ENCODE measurements at regions not wholly inside any gene's neighbourhood (a gene's known extent, or its start where the extent isn't known, plus 50 kb on each side); places are given as distances from the start of the nearest gene placed in this dataset.

- intact Hi-C loops (cut with DNase I) = no loop called here
- DNase-seq = no peak
- no peaks in the 10 kb centered on the region for H3K36me3 ChIP-seq
- TF ChIP-seq CTCF (IDR thresholded peaks at IDR 0.05) = no peak
- TF ChIP-seq POLR2A (IDR thresholded peaks at IDR 0.05) = no peak
- no peaks in the 10 kb centered on the region for H3K4me1 ChIP-seq
- no peak overlapping the region for H3K4me3 ChIP-seq
- H3K27me3 ChIP-seq = no peaks in the 10 kb centered on the region
- H3K27ac ChIP-seq = no peak overlapping the region
- WGBS, 2 donors = 4 to 17% methylated on average over 1 of the region's 1 CpG
- H3K9me3 ChIP-seq = no peaks in the 10 kb centered on the region
Observed at GRCh38 chr3:103624271-103624670, 1189.5 kb downstream of the ZPLD1 start.

- Histone ChIP-seq H3K9me3 (peaks cover 0 to 4% (median 0%) of the 10 kb centered on the region in 3 donors), H3K27ac (no peak overlapping the region), H3K4me3 (no peak overlapping the region), H3K4me1 (no peaks in the 10 kb centered on the region), H3K27me3 (no peaks in the 10 kb centered on the region), H3K36me3 (no peaks in the 10 kb centered on the region)
- intact Hi-C loops (cut with DNase I) = no loop called here
- no peak for TF ChIP-seq POLR2A (IDR thresholded peaks at IDR 0.05)
- no peak for TF ChIP-seq CTCF (IDR thresholded peaks at IDR 0.05)
- DNase-seq = no peak
- WGBS, 2 donors = 40 to 67% methylated on average over 1 of the region's 1 CpG
Observed at GRCh38 chr3:103629391-103629790, 1194.6 kb downstream of the ZPLD1 start.

- no peak overlapping the region for H3K27ac ChIP-seq
- whole genome bisulfite sequencing, 2 donors = 35 to 45% methylated on average over 2 of the region's 2 CpGs
- H3K36me3 ChIP-seq = no peaks in the 10 kb centered on the region
- H3K27me3 ChIP-seq = no peaks in the 10 kb centered on the region
- no peak overlapping the region for H3K4me3 ChIP-seq
- H3K4me1 ChIP-seq = no peaks in the 10 kb centered on the region
- no peak for TF ChIP-seq POLR2A (IDR thresholded peaks at IDR 0.05)
- no peak for TF ChIP-seq CTCF (IDR thresholded peaks at IDR 0.05)
- no peaks in the 10 kb centered on the region for H3K9me3 ChIP-seq
- DNase-seq = no peak
- intact Hi-C loops (cut with DNase I) = no loop called here
Observed at GRCh38 chr3:103644450-103644849, 1209.6 kb downstream of the ZPLD1 start.

GRCh38 chr3:103653996-103654395 is 1219.2 kb downstream of the ZPLD1 start:
- Histone ChIP-seq H3K4me1 (no peaks in the 10 kb centered on the region), H3K4me3 (no peak overlapping the region), H3K9me3 (no peaks in the 10 kb centered on the region), H3K27ac (no peak overlapping the region), H3K36me3 (no peaks in the 10 kb centered on the region), H3K27me3 (no peaks in the 10 kb centered on the region)
- intact Hi-C loops (cut with DNase I) = no loop called here
- TF ChIP-seq POLR2A (IDR thresholded peaks at IDR 0.05) (no peak), CTCF (IDR thresholded peaks at IDR 0.05) (no peak)
- WGBS, 2 donors = 27 to 55% methylated on average over 1 of the region's 1 CpG
- DNase-seq = no peak

- no peaks in the 10 kb centered on the region for H3K9me3 ChIP-seq
- no peak overlapping the region for H3K27ac ChIP-seq
- H3K27me3 ChIP-seq = no peaks in the 10 kb centered on the region
- no peaks in the 10 kb centered on the region for H3K4me1 ChIP-seq
- H3K4me3 ChIP-seq = no peak overlapping the region
- TF ChIP-seq CTCF (IDR thresholded peaks at IDR 0.05) = no peak
- no peak for TF ChIP-seq POLR2A (IDR thresholded peaks at IDR 0.05)
- intact Hi-C loops (cut with DNase I) = no loop called here
- WGBS, 2 donors = 54 to 69% methylated on average over 8 of the region's 8 CpGs
- DNase-seq = no peak
- no peaks in the 10 kb centered on the region for H3K36me3 ChIP-seq
Observed at GRCh38 chr3:103657756-103658155, 1222.9 kb downstream of the ZPLD1 start.
